Activated CD4-positive, alpha-beta memory T cell treated with anti-CD3 and anti-CD28 coated beads for 36 hours (primary cell): ENCODE measurements at regions not wholly inside any gene's neighbourhood (a gene's known extent, or its start where the extent isn't known, plus 50 kb on each side); places are given as distances from the start of the nearest gene placed in this dataset.

ENCODE experiments used
- CTCF ChIA-PET: fragments of 350-600 bp; sonication (Branson Sonifier 250); formaldehyde crosslinking; loops from one replicate; lab custom pipeline; 2021; ENCODE audit warnings: antibody characterized with exemption, inconsistent platforms; lab: Charles Lee
- POLR2A ChIA-PET: fragments of 350-600 bp; sonication (Branson Sonifier 250); formaldehyde crosslinking; loops from one replicate; lab custom pipeline; 2021; ENCODE audit warnings: antibody characterized with exemption; lab: Charles Lee
- DNase-seq: peaks from one replicate; pipeline ENCODE4 v3.0.0-alpha.2; 2020
- H3K27ac Mint-ChIP-seq: one replicate; pipeline ENCODE4 v1.8.0; 2021; ENCODE audit warnings: mixed read lengths
- H3K27me3 Mint-ChIP-seq: one replicate; pipeline ENCODE4 v1.8.0; 2021; ENCODE audit warnings: mixed read lengths
- H3K36me3 Mint-ChIP-seq: one replicate; pipeline ENCODE4 v1.8.0; 2021; ENCODE audit warnings: mixed read lengths
- H3K4me1 Mint-ChIP-seq: one replicate; pipeline ENCODE4 v1.8.0; 2021; ENCODE audit warnings: low read depth, mixed read lengths
- H3K4me3 Mint-ChIP-seq: one replicate; pipeline ENCODE4 v1.8.0; 2021; ENCODE audit warnings: mild to moderate bottlenecking, mixed read lengths
- H3K9me3 Mint-ChIP-seq: one replicate; pipeline ENCODE4 v1.8.0; 2021; ENCODE audit warnings: mixed read lengths
- intact Hi-C: fragments of 100-400 bp; cut with micrococcal nuclease; formaldehyde crosslinking; loops from one replicate; pipeline ENCODE4 v1.15.1; 2023

GRCh38 chr13:80133631-80134261, 207.2 kb downstream of the SPRY2 start:
- no peak for DNase-seq
- ChIA-PET CTCF (no interaction called here), POLR2A (no interaction called here)
- Mint-ChIP-seq H3K27me3 (no peaks in the 10 kb centered on the region), H3K36me3 (no peaks in the 10 kb centered on the region), H3K27ac (no peak overlapping the region), H3K9me3 (no peaks in the 10 kb centered on the region), H3K4me1 (no peaks in the 10 kb centered on the region), H3K4me3 (no peak overlapping the region)
- intact Hi-C loops = no loop called here

DNA sequence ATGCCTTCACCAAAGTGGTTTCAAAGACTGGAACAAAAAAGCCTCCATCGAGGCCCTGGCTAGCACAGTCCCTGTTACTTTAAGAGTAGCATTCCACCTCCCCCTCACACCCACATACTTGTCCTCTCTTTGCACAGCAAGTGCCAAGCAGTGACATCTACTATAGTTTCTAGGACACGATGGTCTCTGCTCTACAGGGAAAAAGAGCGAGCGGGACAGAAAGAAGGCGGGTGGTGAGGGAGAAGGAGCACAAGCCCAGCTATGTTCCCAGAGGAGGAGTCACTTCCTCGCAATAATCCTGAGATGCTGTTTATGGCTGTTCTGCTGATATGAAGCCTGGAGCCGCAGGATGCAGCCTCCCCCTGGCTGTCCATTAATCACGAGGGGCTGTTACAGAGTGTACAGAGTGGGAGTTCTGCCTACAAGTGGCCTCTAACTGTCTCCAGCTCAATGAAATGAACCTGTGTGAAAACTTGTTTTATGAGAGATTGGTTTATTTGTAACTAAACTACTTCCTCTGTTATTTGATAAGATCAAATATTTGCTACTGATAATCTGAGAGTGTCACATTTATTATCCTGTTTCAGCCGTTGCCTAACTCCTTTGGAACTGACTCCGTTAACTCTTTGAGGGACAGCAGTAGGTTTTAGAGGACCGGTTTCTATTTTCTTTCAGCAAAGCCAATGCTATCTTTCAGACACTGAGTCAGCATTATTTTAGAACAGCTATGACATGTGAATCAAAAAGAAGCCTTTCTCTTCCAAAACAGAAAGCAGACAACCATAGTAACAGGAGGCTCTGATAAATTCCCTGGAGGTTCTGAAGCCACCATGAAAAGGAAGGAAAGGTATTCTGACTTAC, 208.0 kb downstream of the SPRY2 start:
- Mint-ChIP-seq H3K4me1 (no peaks in the 10 kb centered on the region), H3K27me3 (no peaks in the 10 kb centered on the region), H3K4me3 (no peak overlapping the region), H3K36me3 (no peaks in the 10 kb centered on the region), H3K27ac (no peak overlapping the region), H3K9me3 (no peaks in the 10 kb centered on the region)
- intact Hi-C loops = no loop called here
- CTCF ChIA-PET = no interaction called here
- no peak for DNase-seq
- POLR2A ChIA-PET = no interaction called here

DNA sequence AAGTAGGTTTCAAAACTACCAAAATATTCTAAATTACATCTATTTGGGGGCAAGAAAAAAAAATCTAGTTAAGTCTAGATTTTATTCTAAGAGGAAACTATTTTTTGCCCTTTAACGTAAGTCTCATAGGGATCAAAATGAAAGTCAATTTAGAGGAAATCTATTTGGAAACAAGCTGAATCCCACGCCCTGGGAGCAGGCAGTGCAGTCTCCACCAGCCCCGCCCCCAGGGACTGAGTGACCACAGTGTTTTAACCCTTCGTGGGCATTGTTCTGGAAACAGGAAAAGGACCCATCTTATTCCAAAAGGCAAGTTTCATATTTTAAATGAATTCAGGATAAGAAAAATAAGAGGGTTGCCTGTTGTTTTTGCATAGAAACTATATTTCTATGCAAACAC, 209.7 kb downstream of the SPRY2 start:
- ChIA-PET CTCF (no interaction called here), POLR2A (no interaction called here)
- no peak overlapping the region for H3K27ac Mint-ChIP-seq
- H3K4me3 Mint-ChIP-seq = no peak overlapping the region
- intact Hi-C loops = no loop called here
- H3K27me3 Mint-ChIP-seq = no peaks in the 10 kb centered on the region
- DNase-seq = no peak
- no peaks in the 10 kb centered on the region for H3K9me3 Mint-ChIP-seq
- H3K36me3 Mint-ChIP-seq = no peaks in the 10 kb centered on the region
- no peaks in the 10 kb centered on the region for H3K4me1 Mint-ChIP-seq

- H3K36me3 Mint-ChIP-seq = no peaks in the 10 kb centered on the region
- H3K27ac Mint-ChIP-seq = no peak overlapping the region
- H3K9me3 Mint-ChIP-seq = no peaks in the 10 kb centered on the region
- intact Hi-C loops = no loop called here
- ChIA-PET CTCF (no interaction called here), POLR2A (no interaction called here)
- no peaks in the 10 kb centered on the region for H3K27me3 Mint-ChIP-seq
- H3K4me3 Mint-ChIP-seq = no peak overlapping the region
- H3K4me1 Mint-ChIP-seq = no peaks in the 10 kb centered on the region
- no peak for DNase-seq
Measured at GRCh38 chr13:80126389-80127068, 214.4 kb downstream of the SPRY2 start.

DNA sequence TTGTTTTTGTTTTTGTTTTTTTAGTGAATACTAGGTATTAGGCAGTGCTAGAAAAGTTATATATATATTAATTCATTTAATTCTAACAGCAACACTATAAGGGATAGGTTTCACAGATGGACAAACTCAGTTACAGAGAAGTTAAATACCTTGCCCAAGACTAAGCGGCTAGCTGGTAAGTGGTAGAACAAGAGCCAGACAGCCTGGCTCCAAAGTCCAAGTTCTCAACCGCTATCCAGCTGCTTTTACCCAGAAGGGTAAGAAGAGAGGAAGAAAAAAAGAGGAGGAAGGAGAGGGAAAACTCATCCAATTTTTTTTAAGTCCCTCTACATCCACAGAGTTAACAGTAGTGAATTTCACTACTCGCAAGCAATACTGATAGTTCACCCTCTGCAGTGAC, 217.0 kb downstream of the SPRY2 start:
- Mint-ChIP-seq H3K9me3 (no peaks in the 10 kb centered on the region), H3K27ac (no peak overlapping the region), H3K4me3 (no peak overlapping the region), H3K36me3 (no peaks in the 10 kb centered on the region), H3K27me3 (no peaks in the 10 kb centered on the region), H3K4me1 (no peaks in the 10 kb centered on the region)
- DNase-seq = no peak
- ChIA-PET CTCF (no interaction called here), POLR2A (no interaction called here)
- intact Hi-C loops = no loop called here

GRCh38 chr13:80121038-80121437, 219.9 kb downstream of the SPRY2 start:
- no peak overlapping the region for H3K4me3 Mint-ChIP-seq
- no peak overlapping the region for H3K27ac Mint-ChIP-seq
- H3K4me1 Mint-ChIP-seq = no peaks in the 10 kb centered on the region
- ChIA-PET POLR2A (no interaction called here), CTCF (no interaction called here)
- H3K36me3 Mint-ChIP-seq = no peaks in the 10 kb centered on the region
- no peaks in the 10 kb centered on the region for H3K9me3 Mint-ChIP-seq
- no peak for DNase-seq
- intact Hi-C loops = no loop called here
- no peaks in the 10 kb centered on the region for H3K27me3 Mint-ChIP-seq

DNA sequence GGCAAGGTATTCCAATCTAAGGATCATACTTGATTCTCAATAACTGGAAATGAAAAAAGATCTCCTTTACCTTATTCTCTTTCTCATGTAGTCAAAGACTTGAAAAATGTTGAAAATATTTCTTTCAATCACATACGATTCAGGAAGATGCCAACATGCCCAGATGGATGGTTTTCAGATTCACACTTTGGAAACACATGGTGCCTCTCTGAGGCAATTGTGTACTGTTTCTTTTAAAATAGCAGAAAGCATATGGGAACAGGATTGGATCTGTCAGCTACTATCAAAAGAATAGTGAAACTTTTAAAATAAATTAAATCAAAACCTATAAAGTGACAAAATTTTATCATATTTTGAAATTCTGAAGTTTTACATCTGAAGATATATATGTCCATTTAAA, 222.4 kb downstream of the SPRY2 start:
- Mint-ChIP-seq H3K9me3 (no peaks in the 10 kb centered on the region), H3K36me3 (no peaks in the 10 kb centered on the region), H3K4me3 (no peak overlapping the region), H3K27me3 (no peaks in the 10 kb centered on the region), H3K27ac (no peak overlapping the region), H3K4me1 (no peaks in the 10 kb centered on the region)
- DNase-seq = no peak
- intact Hi-C loops = no loop called here
- CTCF ChIA-PET = no interaction called here
- POLR2A ChIA-PET = no interaction called here

DNA sequence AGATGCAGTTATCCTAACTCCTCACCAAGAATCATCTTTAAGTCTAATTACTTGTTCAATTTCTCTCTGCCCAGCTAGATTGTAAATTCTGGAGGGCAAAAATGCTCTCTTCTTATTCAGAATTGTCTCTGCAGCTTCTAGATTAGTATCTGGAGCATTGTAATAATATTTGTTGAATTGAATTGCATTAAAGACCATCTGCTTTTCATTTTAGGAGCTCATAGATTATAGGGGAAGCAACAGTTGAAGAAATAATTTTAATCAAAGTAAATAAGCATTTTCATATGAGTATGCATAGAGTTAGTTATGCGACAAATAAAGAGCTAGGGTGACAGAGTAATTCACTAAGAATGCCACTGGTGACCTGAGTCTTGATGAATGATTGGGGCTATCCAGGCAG, 222.8 kb downstream of the SPRY2 start:
- intact Hi-C loops = no loop called here
- no peaks in the 10 kb centered on the region for H3K4me1 Mint-ChIP-seq
- CTCF ChIA-PET = no interaction called here
- POLR2A ChIA-PET = no interaction called here
- H3K4me3 Mint-ChIP-seq = no peak overlapping the region
- H3K36me3 Mint-ChIP-seq = no peaks in the 10 kb centered on the region
- H3K27me3 Mint-ChIP-seq = no peaks in the 10 kb centered on the region
- DNase-seq = no peak
- no peak overlapping the region for H3K27ac Mint-ChIP-seq
- no peaks in the 10 kb centered on the region for H3K9me3 Mint-ChIP-seq

DNA sequence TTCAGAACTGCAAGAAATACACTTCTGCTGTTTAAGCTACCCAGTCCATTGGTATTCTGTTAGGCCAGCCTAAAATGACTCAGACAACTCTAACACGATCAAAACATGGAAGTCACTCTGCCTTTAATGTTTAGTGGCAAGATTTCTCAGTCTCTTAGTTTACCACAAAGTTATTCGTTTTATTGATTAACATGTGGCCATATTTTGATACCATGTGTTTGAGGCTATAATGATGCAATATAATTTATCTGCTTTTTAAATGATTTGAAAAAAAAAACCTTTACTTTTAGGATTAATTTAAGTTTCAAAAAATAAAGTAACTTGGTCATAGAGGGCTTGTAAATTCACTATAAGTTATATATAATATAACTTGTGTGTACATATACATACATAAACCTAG, 223.4 kb downstream of the SPRY2 start:
- H3K4me3 Mint-ChIP-seq = no peak overlapping the region
- H3K36me3 Mint-ChIP-seq = no peaks in the 10 kb centered on the region
- no peaks in the 10 kb centered on the region for H3K4me1 Mint-ChIP-seq
- intact Hi-C loops = no loop called here
- no peaks in the 10 kb centered on the region for H3K27me3 Mint-ChIP-seq
- H3K27ac Mint-ChIP-seq = no peak overlapping the region
- ChIA-PET POLR2A (no interaction called here), CTCF (no interaction called here)
- DNase-seq = no peak
- H3K9me3 Mint-ChIP-seq = no peaks in the 10 kb centered on the region

DNA sequence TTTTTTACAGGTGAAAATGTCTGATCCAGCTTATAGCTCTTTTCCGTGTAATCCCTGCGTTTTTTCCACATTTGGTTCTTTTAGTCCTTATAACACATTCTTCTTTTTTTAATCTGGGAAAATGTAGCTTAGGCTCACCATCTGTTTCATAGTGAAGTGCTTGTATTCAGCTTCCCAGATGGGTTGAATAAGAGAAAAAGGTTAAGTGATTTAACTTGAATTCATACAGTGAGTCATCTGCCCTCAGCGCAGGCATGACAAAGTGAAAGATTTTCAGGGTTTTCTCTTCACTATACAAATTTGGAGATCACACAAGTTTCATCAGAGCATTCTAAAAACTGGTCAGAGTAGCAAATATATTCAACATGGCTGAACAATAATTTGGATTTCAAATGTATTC, 224.8 kb downstream of the SPRY2 start:
- Mint-ChIP-seq H3K9me3 (no peaks in the 10 kb centered on the region), H3K4me1 (no peaks in the 10 kb centered on the region), H3K4me3 (no peak overlapping the region), H3K27ac (no peak overlapping the region), H3K36me3 (no peaks in the 10 kb centered on the region), H3K27me3 (no peaks in the 10 kb centered on the region)
- no peak for DNase-seq
- ChIA-PET POLR2A (no interaction called here), CTCF (no interaction called here)
- intact Hi-C loops = no loop called here

DNA sequence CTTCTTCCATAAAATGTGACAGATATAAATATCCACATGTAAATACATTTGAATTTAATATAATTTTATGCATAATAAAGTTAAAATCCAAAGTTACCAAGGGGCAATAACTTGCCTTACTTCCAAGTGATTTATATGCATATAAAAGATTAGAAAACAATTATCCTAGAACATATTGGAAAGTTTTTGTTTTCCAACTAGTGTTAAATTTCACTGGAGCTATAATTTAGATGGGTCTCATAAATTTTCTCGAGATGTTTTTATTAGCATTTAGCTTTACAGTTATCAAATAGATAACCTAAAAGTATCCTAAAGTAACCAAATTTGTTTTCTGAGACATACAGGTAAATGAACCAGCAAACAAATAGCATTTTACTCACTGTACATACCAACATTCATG, 225.3 kb downstream of the SPRY2 start:
- no peaks in the 10 kb centered on the region for H3K36me3 Mint-ChIP-seq
- no peaks in the 10 kb centered on the region for H3K27me3 Mint-ChIP-seq
- H3K9me3 Mint-ChIP-seq = no peaks in the 10 kb centered on the region
- POLR2A ChIA-PET = no interaction called here
- no peak overlapping the region for H3K4me3 Mint-ChIP-seq
- DNase-seq = no peak
- CTCF ChIA-PET = no interaction called here
- intact Hi-C loops = no loop called here
- no peak overlapping the region for H3K27ac Mint-ChIP-seq
- H3K4me1 Mint-ChIP-seq = no peaks in the 10 kb centered on the region

GRCh38 chr13:80113714-80114454, 227.0 kb downstream of the SPRY2 start:
- Mint-ChIP-seq H3K27ac (no peak overlapping the region), H3K4me1 (no peaks in the 10 kb centered on the region), H3K9me3 (no peaks in the 10 kb centered on the region), H3K36me3 (no peaks in the 10 kb centered on the region), H3K4me3 (no peak overlapping the region), H3K27me3 (no peaks in the 10 kb centered on the region)
- ChIA-PET CTCF (no interaction called here), POLR2A (no interaction called here)
- DNase-seq = no peak
- intact Hi-C loops = no loop called here
